EH (cell line): ENCODE measurements at regions not wholly inside any gene's neighbourhood (a gene's known extent, or its start where the extent isn't known, plus 50 kb on each side); places are given as distances from the start of the nearest gene placed in this dataset.
A peak's percentile ranks its signal among the peaks of the same experiment; 100 is the strongest.

ENCODE experiments used
- DNase-seq: peaks from one replicate; pipeline ENCODE4 v3.0.0-alpha.2; 2015; ENCODE audit warnings: low read depth

GRCh38 chr3:160130071-160130470 is 95.2 kb upstream of the C3orf80 start:
- peak; percentile 27 for DNase-seq

- peak; percentile 55 for DNase-seq
Measured at GRCh38 chr3:160130950-160131349, 94.3 kb upstream of the C3orf80 start.

GRCh38 chr3:160132226-160132625 is 93.0 kb upstream of the C3orf80 start:
- DNase-seq: peak; percentile 20

- DNase-seq: no peak
Measured at GRCh38 chr3:160133757-160134156, 91.5 kb upstream of the C3orf80 start.

GRCh38 chr3:160134454-160134853 is 90.8 kb upstream of the C3orf80 start:
- DNase-seq: no peak

GRCh38 chr3:160134964-160135363 is 90.3 kb upstream of the C3orf80 start:
- peak; percentile 83 for DNase-seq

GRCh38 chr3:160135851-160136250 is 89.4 kb upstream of the C3orf80 start:
- no peak for DNase-seq

- DNase-seq: no peak
Measured at GRCh38 chr3:160136421-160136820, 88.8 kb upstream of the C3orf80 start.

GRCh38 chr3:160139291-160139690 is 85.9 kb upstream of the C3orf80 start:
- DNase-seq: no peak

- DNase-seq: no peak
Measured at GRCh38 chr3:160140756-160141155, 84.5 kb upstream of the C3orf80 start.

GRCh38 chr3:160141485-160142185 is 83.6 kb upstream of the C3orf80 start:
- peak; percentile 26 for DNase-seq

- DNase-seq: no peak
Measured at GRCh38 chr3:160143482-160143881, 81.7 kb upstream of the C3orf80 start.

- no peak for DNase-seq
Measured at GRCh38 chr3:160150066-160150465, 75.2 kb upstream of the C3orf80 start.

- DNase-seq: peak; percentile 67
Measured at GRCh38 chr3:160150525-160150924, 74.7 kb upstream of the C3orf80 start.

GRCh38 chr3:160152638-160153037 is 72.6 kb upstream of the C3orf80 start:
- no peak for DNase-seq

- DNase-seq: peak; percentile 29
Measured at GRCh38 chr3:160154033-160154432, 71.2 kb upstream of the C3orf80 start.

GRCh38 chr3:160154596-160154995 is 70.6 kb upstream of the C3orf80 start:
- no peak for DNase-seq

GRCh38 chr3:160157321-160157720 is 67.9 kb upstream of the C3orf80 start:
- no peak for DNase-seq

- DNase-seq: no peak
Measured at GRCh38 chr3:160159341-160159740, 65.9 kb upstream of the C3orf80 start.

- DNase-seq: no peak
Measured at GRCh38 chr3:160159806-160160205, 65.4 kb upstream of the C3orf80 start.

GRCh38 chr3:160161921-160162320 is 63.3 kb upstream of the C3orf80 start:
- no peak for DNase-seq

GRCh38 chr3:160162440-160162839 is 62.8 kb upstream of the C3orf80 start:
- no peak for DNase-seq

GRCh38 chr3:160163229-160163878 is 61.9 kb upstream of the C3orf80 start:
- peak; percentile 57 for DNase-seq

- DNase-seq: no peak
Measured at GRCh38 chr3:160168246-160168645, 57.0 kb upstream of the C3orf80 start.
